PC-3 (cell line): ENCODE measurements at regions not wholly inside any gene's neighbourhood (a gene's known extent, or its start where the extent isn't known, plus 50 kb on each side); places are given as distances from the start of the nearest gene placed in this dataset.
"Not testable (repeated sequence)": the region's sequence is repeated elsewhere in the genome, so short reads cannot be mapped to it uniquely, and the experiment has no call there.

Source experiments
- CTCF ChIP-seq: fragments of 300-600 bp; sonication (generic); conservative IDR thresholded peaks from 2 replicates; pipeline ENCODE4 v1.5.1; 2017; ENCODE audit warnings: antibody characterized with exemption, low read depth, mild to moderate bottlenecking, low read length
- EZH2 ChIP-seq: fragments of 300-600 bp; sonication (generic); IDR thresholded peaks from one replicate; pipeline ENCODE4 v1.6.1; 2017; ENCODE audit warnings: antibody characterized with exemption, mild to moderate bottlenecking, low read length; ENCODE audit not compliant: unreplicated experiment
- EZH2phosphoT487 ChIP-seq: fragments of 300-600 bp; sonication (generic); IDR thresholded peaks from 2 replicates; pipeline ENCODE4 v1.6.1; 2018; ENCODE audit warnings: mild to moderate bottlenecking, antibody characterized with exemption, low read length, borderline replicate concordance

DNA sequence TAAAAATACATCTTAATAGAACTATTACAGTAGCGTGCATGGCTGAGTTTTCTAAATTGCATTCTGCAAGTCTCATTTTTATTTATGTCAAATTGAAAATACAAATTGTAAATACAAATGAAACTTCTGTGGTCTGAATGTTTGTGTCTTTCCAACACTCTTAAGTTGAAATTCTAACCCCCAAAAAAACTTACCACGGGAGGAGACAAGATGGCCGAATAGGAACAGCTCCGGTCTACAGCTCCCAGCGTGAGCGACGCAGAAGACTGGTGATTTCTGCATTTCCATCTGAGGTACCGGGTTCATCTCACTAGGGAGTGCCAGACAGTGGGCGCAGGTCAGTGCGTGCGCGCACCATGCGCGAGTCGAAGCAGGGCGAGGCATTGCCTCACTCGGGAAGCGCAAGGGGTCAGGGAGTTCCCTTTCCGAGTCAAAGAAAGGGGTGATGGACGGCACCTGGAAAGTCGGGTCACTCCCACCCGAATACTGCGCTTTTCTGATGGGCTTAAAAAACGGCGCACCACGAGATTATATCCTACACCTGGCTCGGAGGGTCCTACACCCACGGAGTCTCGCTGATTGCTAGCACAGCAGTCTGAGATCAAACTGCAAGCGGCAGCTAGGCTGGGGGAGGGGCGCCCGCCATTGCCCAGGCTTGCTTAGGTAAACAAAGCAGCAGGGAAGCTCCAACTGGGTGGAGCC, 83.9 kb upstream of the PAM start:
- not testable (repeated sequence) for TF ChIP-seq CTCF, EZH2phosphoT487, EZH2
